ENCODE measurements at regions not wholly inside any gene's neighbourhood (a gene's known extent, or its start where the extent isn't known, plus 50 kb on each side); places are given as distances from the start of the nearest gene placed in this dataset.
A peak's percentile ranks its signal among the peaks of the same experiment; 100 is the strongest.
"Not testable (repeated sequence)": the region's sequence is repeated elsewhere in the genome, so short reads cannot be mapped to it uniquely, and the experiment has no call there.

DNA sequence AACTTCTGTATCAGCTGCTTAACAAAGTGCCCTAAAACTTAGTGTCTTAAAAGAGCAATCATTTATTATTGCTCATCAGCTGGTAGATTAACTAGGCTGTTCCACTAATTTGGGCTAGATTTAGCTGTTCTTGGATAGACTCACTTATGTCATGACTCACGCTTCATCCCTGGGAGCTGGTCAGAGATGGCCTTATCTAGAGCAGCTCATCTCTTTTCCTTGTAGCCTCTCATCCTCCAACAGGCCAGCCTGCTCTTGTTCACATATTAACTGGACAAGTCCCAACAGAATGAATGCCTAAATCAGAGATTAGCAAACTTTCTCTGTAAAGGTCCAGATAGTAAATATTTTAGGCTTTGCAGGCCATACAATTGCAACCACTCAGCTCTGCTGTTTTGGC is 66.9 kb upstream of the PLAAT1 start:
- no peak overlapping the region for H3K4me3 ChIP-seq
- no peak for DNase-seq (ENCODE audit: low spot score in 2 of 2)
- H3K27ac ChIP-seq = no peak overlapping the region
- H3K27me3 ChIP-seq = no peaks in the 10 kb centered on the region
- H3K4me1 ChIP-seq = no peaks in the 10 kb centered on the region
- H3K36me3 ChIP-seq = no peaks in the 10 kb centered on the region
- intact Hi-C loops (cut with DNase I) = no loop called here
- TF ChIP-seq, protein P1, sequence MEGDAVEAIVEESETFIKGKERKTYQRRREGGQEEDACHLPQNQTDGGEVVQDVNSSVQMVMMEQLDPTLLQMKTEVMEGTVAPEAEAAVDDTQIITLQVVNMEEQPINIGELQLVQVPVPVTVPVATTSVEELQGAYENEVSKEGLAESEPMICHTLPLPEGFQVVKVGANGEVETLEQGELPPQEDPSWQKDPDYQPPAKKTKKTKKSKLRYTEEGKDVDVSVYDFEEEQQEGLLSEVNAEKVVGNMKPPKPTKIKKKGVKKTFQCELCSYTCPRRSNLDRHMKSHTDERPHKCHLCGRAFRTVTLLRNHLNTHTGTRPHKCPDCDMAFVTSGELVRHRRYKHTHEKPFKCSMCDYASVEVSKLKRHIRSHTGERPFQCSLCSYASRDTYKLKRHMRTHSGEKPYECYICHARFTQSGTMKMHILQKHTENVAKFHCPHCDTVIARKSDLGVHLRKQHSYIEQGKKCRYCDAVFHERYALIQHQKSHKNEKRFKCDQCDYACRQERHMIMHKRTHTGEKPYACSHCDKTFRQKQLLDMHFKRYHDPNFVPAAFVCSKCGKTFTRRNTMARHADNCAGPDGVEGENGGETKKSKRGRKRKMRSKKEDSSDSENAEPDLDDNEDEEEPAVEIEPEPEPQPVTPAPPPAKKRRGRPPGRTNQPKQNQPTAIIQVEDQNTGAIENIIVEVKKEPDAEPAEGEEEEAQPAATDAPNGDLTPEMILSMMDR (IDR thresholded peaks at IDR 0.05) = no peak
- no peaks in the 10 kb centered on the region for H3K9me3 ChIP-seq

DNA sequence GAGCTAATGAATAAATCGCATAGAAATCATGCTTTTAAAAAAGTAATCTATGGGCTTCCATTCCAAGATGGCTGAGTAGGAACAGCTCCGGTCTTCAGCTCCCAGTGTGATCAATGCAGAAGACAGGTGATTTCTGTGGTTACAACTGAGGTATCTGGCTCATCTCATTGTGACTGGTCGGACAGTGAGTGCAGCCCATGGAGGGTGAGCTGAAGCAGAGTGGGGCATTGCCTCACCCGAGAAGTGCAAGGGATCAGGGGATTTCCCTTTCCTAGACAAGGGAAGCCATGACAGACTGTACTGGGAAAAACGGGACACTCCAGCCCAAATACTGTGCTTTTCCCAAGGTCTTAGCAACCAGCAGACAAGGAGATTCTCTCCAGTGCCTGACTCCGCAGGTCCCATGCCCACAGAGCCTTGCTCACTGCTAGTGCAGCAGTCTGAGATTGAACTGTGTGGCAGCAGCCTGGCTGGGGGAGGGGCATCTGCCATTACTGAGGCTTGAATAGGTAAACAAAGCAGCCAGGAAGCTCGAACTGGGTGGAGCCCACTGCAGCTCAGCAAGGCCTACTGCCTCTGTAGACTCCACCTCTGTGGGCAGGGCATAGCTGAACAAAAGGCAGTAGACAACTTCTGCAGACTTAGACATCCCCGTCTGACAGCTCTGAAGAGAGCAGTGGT is 61.5 kb upstream of the PLAAT1 start:
- H3K27ac ChIP-seq; H3K4me3 ChIP-seq; H3K4me1 ChIP-seq; H3K27me3 ChIP-seq; intact Hi-C loops (cut with DNase I); H3K36me3 ChIP-seq; H3K9me3 ChIP-seq; DNase-seq (ENCODE audit: low spot score in 2 of 2): not testable (repeated sequence)

DNA sequence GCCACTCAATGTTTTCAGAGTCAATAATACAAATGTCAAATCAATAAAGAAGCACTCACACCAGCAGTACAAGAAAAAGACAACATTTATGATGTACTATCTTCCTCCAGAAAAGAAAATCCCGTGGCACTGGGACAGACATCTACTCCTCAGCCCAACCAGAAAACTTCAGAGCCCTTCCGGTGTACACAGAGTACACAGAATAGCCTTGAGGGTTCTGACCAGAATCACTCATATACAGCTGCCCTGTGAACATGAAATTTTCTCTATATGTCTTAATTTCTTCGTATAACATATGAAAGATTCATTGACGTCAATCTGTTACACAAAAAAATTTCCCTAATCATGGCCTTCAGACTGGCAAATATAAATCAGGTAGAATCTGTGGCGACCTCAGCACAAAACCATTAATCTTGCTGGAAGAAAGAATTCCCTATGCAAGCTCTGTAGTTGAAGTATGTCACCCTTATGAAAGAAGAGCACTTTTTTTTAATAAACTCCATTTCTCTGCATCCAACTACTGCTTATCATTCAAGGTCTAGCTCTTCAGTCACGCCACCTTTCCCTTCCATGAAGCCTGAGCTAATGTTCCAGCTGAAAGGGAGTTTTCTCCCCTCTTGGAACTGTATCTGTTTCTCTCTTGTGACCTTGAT is 53.8 kb upstream of the PLAAT1 start:
- H3K27ac ChIP-seq = no peak overlapping the region
- TF ChIP-seq, protein P1 (IDR thresholded peaks at IDR 0.05) = no peak
- no peaks in the 10 kb centered on the region for H3K4me1 ChIP-seq
- intact Hi-C loops (cut with DNase I) = no loop called here
- H3K4me3 ChIP-seq = no peak overlapping the region
- no peaks in the 10 kb centered on the region for H3K27me3 ChIP-seq
- no peaks in the 10 kb centered on the region for H3K36me3 ChIP-seq
- DNase-seq (ENCODE audit: low spot score in 2 of 2) = no peak
- H3K9me3 ChIP-seq = no peaks in the 10 kb centered on the region

DNA sequence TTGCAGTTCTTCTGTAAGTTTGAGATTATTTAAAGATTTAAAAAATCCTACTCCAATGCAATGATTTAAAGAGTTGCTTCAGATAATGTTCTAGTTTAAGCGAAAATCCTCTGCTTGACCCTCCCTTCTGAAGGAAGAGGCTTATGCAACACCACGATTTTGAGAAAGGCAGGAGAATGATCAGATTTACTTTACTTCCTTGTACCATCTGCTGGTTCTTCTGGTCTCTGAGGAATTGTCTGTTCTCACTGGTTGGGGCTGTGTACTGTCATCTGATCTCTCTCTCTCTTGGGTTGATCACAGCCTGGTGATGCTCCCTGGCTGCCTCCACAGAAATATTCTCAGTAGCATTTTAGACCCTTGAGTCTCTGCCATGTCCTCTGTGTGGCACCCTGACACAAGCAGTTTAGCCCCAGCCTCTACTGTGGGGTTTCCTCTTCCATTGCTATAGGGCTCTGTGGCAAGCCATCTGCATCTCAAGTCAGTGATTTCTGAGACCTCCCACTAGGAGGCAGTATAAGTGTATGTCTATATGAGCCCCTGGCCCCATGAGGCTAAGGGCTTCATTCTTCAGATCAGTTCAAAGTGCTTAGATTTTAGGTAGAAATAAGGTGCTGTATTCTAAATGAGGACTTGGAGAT is 50.8 kb upstream of the PLAAT1 start:
- H3K36me3 ChIP-seq = no peaks in the 10 kb centered on the region
- no peaks in the 10 kb centered on the region for H3K9me3 ChIP-seq
- TF ChIP-seq, protein P1 (IDR thresholded peaks at IDR 0.05) = peak in 1 of 3 experiments; percentile 14
- no peak for DNase-seq (ENCODE audit: low spot score in 2 of 2)
- no peak overlapping the region for H3K4me3 ChIP-seq
- H3K27ac ChIP-seq = no peak overlapping the region
- H3K27me3 ChIP-seq = no peaks in the 10 kb centered on the region
- no peaks in the 10 kb centered on the region for H3K4me1 ChIP-seq
- intact Hi-C loops (cut with DNase I) = no loop called here

Data from ascending aorta (tissue), 2 donors.